Retinal pigment epithelial cell (primary cell): ENCODE measurements at regions not wholly inside any gene's neighbourhood (a gene's known extent, or its start where the extent isn't known, plus 50 kb on each side); places are given as distances from the start of the nearest gene placed in this dataset.

Source experiments
- DNase-seq: peaks from one replicate; pipeline ENCODE4 v3.0.0-alpha.2; 2010; ENCODE audit warnings: low read depth
- H3K4me3 ChIP-seq: 2 replicates; pipeline ENCODE4 v1.5.1; 2011; ENCODE audit warnings: mild to moderate bottlenecking, low read length, control low read depth, moderate library complexity
- CTCF ChIP-seq: conservative IDR thresholded peaks from 2 replicates; pipeline ENCODE4 v1.5.1; 2011; ENCODE audit warnings: low read depth, low read length, control low read depth, inconsistent platforms

- no peak for DNase-seq
- no peak for TF ChIP-seq CTCF
- H3K4me3 ChIP-seq: no peak overlapping the region
These were observed 509.1 kb downstream of the RSL24D1 start for GRCh38 chr15:54687628-54688027.
